ENCODE measurements at regions not wholly inside any gene's neighbourhood (a gene's known extent, or its start where the extent isn't known, plus 50 kb on each side); places are given as distances from the start of the nearest gene placed in this dataset.

DNA sequence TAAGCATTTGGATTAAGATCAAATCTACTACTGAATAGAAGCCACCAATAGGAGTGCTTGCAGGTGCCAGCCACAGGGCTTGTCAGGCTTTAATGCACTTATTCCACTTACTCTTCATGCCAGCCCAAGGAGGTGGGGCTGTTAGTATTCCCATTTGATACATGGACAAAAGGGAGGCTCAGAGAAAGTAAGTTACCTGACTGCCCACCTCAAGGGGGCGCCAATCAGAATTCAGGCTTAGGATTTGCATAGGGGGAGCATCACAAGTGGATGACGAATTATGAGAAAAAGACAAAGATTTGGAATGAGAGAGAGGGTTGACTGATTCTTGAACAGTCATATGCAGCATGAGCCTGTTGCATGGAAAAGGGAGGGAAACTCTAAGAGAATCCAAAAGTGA is 188.4 kb upstream of the TSHZ2 start:
- no peak for DNase-seq (ENCODE audit: low read depth)

GRCh38 chr20:52780462-52780861 is 191.7 kb upstream of the TSHZ2 start:
- DNase-seq (ENCODE audit: low read depth): no peak

GRCh38 chr20:52779125-52779524 is 193.0 kb upstream of the TSHZ2 start:
- DNase-seq (ENCODE audit: low read depth): no peak

DNA sequence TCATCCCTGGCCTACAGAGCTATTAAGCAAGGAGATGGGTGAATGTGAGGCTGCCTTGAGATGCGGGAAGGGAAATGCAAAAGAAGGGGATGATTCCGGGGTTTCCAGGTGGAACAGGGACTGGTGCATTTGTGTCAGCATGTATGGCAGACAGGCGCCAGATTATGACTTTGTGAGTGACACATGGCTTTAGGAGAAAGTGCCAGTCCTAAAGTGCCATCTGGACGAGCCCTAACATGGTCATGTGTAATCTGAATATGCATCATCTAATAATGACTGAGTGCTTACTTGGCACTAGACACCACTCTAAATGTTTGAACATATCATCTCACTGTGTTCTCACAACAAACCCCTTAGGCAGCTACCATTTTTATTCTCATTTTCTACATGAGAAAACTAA is 195.0 kb upstream of the TSHZ2 start:
- no peak for DNase-seq (ENCODE audit: low read depth)

- no peak for DNase-seq (ENCODE audit: low read depth)
Measured at GRCh38 chr20:52775786-52776185, 196.4 kb upstream of the TSHZ2 start.

DNA sequence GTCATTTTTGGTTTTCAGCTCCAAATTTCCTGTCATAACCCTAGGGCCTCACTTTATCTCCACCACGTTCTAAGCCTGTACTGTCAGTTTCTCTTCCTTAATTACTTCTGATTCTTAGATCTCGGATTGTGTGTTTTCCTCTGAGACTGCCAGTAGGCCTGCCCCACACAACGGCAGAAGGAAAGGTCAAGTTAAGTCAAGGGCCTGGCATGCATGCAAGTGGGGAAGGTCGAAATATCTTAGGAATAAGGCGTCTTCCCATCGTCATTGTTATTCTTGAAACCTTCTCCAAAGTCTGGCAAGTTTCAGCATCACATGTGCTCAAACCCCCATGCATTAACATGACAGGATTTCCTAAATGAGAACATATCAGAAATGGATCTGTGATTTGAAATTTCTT is 203.5 kb upstream of the TSHZ2 start:
- no peak for DNase-seq (ENCODE audit: low read depth)

DNA sequence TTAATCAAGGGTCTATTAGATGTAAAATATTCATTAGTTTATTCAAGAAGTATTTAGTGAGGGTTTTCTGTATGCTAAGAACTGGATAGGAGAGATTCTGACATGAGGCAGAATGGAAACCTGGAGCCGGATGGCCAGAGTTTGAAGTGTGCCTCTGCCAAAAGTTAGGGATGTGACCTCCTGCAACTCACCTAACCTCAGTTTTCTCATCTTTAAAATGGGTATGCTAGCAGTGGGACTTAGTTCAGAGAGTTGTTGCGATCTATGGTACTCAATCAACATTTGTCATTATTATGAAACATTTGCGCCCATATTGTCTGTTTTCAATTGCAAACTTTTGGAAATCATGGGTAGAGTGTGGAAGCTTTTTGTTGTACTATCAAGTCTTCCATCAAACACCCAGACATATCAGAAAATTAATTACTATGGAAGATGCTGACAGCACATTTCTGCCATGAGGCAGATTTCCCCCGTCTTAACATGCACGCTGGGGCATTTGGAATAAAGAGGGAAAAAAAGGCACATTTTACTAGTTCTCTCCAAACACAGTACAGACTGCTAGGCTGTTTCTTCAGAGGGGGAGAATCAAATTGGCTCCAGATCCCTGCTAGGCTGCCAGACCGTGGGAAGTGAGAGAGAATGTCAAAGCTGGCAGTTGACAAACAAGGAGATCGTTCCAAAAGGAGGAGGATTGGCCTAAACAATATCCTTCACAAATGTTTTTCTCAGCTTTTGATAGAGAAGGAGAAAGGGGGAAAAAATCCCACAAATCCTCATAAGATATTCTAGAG is 205.3 kb upstream of the TSHZ2 start:
- DNase-seq (ENCODE audit: low read depth): no peak

DNA sequence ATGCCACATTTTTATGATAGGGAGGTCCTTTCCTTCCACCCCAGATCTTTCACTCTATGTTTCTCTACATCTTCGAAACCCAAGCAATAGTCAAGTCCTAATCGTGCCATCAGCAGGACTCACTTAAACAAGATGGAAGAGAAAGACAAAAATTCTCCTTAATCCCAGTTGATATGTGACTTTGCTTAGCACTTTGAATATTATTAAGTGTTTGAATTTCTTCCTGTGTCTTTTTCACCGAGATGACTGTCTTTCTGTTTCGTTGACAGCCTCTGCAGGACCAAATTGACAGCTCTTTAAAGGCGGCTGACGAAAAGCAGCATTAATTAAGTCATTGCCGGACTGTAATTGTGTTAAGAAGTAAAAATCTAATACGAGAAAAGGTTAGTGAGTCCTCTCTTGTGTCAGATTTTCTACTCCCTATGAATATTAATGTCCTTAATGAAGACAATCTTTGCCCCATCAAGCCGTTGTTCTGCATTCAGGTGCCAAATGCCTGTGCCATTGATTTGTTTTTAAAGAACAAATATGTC is 208.8 kb upstream of the TSHZ2 start:
- DNase-seq (ENCODE audit: low read depth): no peak

GRCh38 chr20:52761867-52762266 is 210.3 kb upstream of the TSHZ2 start:
- no peak for DNase-seq (ENCODE audit: low read depth)

DNA sequence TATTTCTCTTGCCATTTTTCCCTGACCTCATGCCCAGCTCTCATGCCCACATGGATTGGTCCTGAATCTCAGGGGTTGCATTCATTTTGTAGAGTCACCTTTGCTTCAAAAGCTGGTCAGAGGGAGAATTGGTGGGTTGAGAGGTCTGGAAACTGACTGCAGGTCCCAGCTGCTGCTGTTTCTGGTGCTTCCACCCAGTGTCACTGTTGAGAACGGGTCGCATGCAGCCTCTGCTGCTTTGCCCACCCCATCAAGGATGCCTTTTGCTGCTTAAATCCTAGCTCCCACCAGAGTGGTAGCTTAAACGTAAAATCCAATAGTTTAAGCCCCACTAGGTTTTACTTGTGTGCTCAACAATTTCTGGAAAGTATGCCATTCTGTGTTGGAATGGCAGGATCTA is 211.4 kb upstream of the TSHZ2 start:
- DNase-seq (ENCODE audit: low read depth): no peak

GRCh38 chr20:52757411-52757810 is 214.7 kb upstream of the TSHZ2 start:
- no peak for DNase-seq (ENCODE audit: low read depth)

- DNase-seq (ENCODE audit: low read depth): no peak
Measured at GRCh38 chr20:52755744-52756143, 216.4 kb upstream of the TSHZ2 start.

DNA sequence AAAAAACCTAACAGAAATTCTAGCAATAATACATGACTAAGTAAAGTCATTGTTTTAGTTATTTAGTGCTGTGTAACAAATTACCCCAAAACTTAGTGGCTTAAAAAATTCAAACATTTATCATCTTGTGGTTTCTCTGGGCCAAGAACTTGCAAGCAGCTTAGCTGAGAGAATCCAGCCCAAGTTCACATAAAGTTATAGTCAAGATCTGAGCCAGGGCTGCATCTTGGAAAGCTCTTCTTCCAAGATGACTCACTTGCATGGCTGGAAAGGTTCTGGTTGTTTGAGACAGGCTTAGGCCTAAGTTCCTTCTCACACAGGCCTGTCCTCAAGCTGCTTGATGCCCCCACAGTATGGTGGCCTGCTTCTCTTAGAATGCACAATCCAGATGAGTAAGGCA is 217.8 kb upstream of the TSHZ2 start:
- no peak for DNase-seq (ENCODE audit: low read depth)

GRCh38 chr20:52752023-52752422 is 220.1 kb upstream of the TSHZ2 start:
- DNase-seq (ENCODE audit: low read depth): no peak

GRCh38 chr20:52751571-52751970 is 220.6 kb upstream of the TSHZ2 start:
- no peak for DNase-seq (ENCODE audit: low read depth)

GRCh38 chr20:52749938-52750337 is 222.2 kb upstream of the TSHZ2 start:
- no peak for DNase-seq (ENCODE audit: low read depth)

DNA sequence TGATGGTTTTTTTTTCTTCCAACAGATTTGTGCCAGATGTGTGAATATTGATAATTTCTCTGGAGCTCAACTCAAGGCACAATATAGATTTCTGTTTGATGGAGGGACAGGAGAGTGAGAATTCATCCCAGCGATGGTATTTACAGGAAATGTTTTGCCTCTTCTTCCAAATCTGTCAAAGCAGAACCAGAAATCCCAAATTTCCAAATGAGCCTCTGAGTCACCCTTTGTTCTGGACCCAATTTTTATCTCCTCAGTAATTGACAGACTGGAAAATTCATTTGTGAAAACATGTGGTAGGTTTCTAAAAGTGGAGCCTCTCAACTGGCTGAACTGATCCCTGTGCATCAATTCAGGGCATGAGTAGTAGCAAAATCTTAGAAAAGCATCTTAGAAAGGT is 223.2 kb upstream of the TSHZ2 start:
- DNase-seq (ENCODE audit: low read depth): no peak

DNA sequence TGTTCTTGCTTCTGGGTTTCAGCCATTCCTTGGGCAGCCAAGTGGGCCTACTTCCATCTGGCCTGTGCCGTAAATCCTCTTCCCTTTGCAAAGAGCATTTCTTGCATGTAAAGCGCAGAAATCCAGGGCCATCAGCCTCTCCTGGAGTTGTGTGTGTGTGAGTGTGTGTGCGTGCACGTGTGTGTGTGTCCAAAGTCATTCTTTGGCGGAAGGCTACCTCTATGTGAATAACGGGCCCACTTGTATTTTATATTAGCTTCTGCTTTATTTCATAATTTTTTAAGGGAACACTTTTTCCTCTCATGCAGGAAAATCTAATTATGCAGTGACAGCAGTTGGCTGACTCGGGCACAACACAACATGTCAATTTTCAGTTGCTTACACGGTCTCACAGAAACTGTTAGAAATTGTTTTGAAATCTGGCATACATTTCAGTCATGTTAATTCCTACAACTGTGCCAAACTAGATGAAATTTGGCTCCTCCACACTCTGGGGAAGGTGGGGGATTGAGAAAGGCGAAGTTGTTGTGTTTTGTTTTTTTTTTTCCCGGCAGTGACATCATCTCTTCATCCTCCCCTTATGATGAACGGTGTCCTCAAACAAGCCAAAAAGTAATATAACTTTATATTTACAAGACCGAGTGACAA is 223.7 kb upstream of the TSHZ2 start:
- no peak for DNase-seq (ENCODE audit: low read depth)

DNA sequence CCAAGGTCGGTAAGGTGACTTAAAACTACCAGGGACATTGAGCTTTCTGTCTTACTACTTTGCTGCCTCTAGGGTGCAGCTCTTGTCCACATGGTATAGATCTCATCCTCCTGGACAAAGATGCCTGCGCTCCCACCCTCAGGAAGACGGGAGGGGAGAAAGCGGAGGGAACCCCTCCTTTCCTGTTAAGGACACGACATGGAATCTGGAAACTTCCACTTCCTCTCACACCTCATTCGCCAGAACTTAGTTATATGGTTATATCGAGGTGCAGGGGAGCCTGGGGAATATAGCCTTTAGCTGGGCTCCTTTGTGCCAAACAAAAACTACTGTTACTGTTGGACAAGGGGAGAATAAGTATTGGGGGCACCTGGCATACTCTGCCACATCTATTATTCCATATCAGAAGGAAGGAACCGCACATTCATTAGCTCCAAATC is 224.3 kb upstream of the TSHZ2 start:
- DNase-seq (ENCODE audit: low read depth): no peak

GRCh38 chr20:52746770-52747169 is 225.4 kb upstream of the TSHZ2 start:
- DNase-seq (ENCODE audit: low read depth): no peak

- DNase-seq (ENCODE audit: low read depth): no peak
Measured at GRCh38 chr20:52746190-52746589, 226.0 kb upstream of the TSHZ2 start.

GRCh38 chr20:52744441-52744840 is 227.7 kb upstream of the TSHZ2 start:
- no peak for DNase-seq (ENCODE audit: low read depth)

GRCh38 chr20:52738081-52738480 is 234.1 kb upstream of the TSHZ2 start:
- no peak for DNase-seq (ENCODE audit: low read depth)

GRCh38 chr20:52736507-52736906 is 235.7 kb upstream of the TSHZ2 start:
- no peak for DNase-seq (ENCODE audit: low read depth)
